Breast epithelium (tissue), 3 donors: ENCODE measurements at regions not wholly inside any gene's neighbourhood (a gene's known extent, or its start where the extent isn't known, plus 50 kb on each side); places are given as distances from the start of the nearest gene placed in this dataset.

Experiments used
- CTCF ChIP-seq, 3 donors: fragments of 450-650 bp; IDR thresholded peaks; one replicate each; pipeline ENCODE4 v1.5.1; 2016 to 2017; ENCODE audit warnings: antibody characterized with exemption in 3 of 3, mild to moderate bottlenecking in 3 of 3, moderate library complexity in 3 of 3
- POLR2A ChIP-seq: fragments of 450-650 bp; IDR thresholded peaks from one replicate; pipeline ENCODE4 v1.6.1; 2016; ENCODE audit warnings: antibody characterized with exemption, mild to moderate bottlenecking, moderate library complexity
- POLR2AphosphoS5 ChIP-seq, 3 donors: sonication (generic); formaldehyde crosslinking; IDR thresholded peaks; one replicate each; pipeline ENCODE4 v1.6.1; 2017; ENCODE audit warnings: antibody characterized with exemption in 3 of 3

- TF ChIP-seq CTCF (IDR thresholded peaks at IDR 0.05) (no peak), POLR2A (no peak), POLR2AphosphoS5 (IDR thresholded peaks at IDR 0.05) (no peak)
Observed at GRCh38 chr11:23236826-23237555, 376.7 kb upstream of the CCDC179 start.
